HG02870 (cell line): ENCODE measurements at regions not wholly inside any gene's neighbourhood (a gene's known extent, or its start where the extent isn't known, plus 50 kb on each side); places are given as distances from the start of the nearest gene placed in this dataset.
A peak's percentile ranks its signal among the peaks of the same experiment; 100 is the strongest.
"Not testable (repeated sequence)": the region's sequence is repeated elsewhere in the genome, so short reads cannot be mapped to it uniquely, and the experiment has no call there.

Experiments
- ATAC-seq: cut with Tn5 transposase; IDR thresholded peaks from one replicate; pipeline ENCODE4 v1.9.1; 2021; ENCODE audit warnings: mild to moderate bottlenecking, moderate library complexity; ENCODE audit not compliant: unreplicated experiment

- ATAC-seq: no peak
Measured at GRCh38 chr12:125303337-125303736, 238.1 kb downstream of the AACS start.

DNA sequence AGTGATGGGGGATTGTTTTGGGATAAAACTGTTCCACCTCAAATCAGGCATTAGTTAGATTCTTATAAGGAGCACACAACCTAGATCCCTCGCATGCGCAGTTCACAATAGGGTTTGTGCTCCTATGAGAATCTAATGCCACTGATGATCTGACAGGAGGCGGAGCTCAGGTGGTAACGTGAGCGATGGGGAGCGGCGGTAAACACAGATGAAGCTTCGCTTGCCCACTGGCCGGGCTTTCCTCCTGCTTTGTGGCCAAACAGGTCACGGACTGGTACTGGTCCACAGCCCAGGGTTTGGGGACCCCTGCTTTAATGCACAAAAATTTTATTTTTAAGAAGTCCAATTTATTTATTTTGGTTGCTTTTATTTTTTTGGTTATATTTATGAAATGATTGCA is 238.8 kb downstream of the AACS start:
- ATAC-seq: no peak

DNA sequence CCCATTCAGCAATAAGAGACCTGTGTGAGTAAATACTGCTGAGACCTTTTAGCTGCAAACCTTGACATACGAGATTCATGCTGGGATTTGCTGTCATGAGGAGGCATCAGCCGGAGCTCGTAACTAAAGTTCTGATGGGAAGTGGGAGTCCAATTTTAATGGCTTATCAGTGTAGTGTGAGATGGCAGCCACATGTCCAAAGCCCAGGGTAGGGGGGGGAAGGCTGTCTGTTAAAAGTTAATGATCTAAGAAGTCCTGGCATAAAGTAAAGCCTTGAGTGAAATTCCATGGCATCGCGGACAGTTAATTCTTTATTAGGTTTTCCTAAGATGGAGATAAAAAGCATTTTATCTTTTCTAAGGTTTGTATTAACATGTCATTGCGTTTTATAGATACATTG is 240.0 kb downstream of the AACS start:
- no peak for ATAC-seq

DNA sequence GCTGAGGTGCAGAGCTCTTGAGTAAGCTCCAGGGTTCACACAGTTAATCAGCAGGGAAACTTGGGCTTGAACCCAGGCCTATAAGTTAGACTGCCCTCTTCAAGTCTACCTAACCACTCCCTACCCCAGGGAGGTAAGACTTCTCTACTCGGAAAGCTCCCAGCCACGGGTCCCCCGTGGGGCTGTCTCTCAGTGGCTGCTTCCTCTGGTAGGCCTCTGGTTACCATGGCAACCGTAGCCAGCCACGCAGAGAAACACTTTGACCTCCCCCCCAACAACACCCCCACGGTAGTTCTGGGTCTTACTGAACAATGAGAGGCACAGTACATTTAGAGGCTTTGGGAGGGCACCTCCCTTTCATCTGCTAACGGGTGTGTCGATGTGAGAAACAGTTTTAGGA is 245.2 kb downstream of the AACS start:
- no peak for ATAC-seq

- ATAC-seq: no peak
Measured at GRCh38 chr12:125311050-125311449, 245.8 kb downstream of the AACS start.

DNA sequence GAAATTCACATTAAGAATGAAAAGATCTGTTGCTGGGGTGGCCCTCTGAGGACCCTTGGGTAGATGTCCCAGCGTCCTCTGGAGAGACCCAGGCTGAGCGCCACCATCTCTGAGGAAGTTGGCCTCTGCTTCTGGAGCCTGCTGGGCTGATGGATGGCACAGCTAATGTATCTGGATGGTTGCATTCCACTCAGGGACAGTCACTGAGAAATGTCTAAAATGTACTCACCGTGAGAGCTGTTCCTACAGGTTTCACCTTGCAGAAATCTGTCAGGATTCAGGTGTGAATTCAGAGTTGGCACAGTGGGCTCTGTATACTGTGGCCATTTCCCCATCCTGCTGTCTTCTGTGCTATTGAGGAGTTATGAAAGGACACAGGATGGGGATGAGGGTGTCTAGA is 247.2 kb downstream of the AACS start:
- no peak for ATAC-seq

DNA sequence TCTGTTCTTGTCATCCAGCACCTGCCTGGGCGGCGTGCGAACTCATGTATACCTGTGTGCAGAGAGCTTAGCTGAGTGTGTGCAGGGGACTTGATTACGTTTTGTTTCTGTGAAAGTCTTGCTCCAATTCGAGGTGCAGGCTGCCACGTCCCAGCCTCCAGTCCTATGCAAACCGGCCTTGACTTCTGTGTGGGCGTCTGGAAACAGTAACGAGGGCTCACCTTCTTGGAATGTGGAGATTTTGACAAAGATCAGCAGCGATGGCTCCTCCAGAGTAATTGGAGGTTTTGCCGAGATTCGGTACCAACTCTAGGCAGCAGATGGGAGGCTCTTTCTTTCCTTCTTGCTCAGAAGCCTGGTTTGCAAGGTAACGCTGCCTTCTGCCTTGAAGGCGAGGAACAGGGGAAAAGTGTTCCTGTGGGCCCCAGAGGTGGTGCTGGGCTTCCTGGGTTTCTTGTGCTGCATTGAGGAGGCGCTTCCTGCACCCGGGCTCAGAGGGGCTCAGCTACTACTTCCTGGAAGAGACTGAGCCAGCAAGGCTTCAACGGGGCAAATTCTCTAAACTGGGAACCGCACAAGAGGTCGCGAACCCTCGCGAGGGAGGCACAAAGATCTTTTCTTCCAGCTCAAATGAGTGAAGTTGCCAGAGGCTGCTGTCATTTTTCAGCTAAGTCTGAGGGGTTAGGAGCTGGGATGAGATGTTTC is 249.0 kb downstream of the AACS start:
- no peak for ATAC-seq

- no peak for ATAC-seq
Measured at GRCh38 chr12:125315771-125316170, 250.5 kb downstream of the AACS start.

DNA sequence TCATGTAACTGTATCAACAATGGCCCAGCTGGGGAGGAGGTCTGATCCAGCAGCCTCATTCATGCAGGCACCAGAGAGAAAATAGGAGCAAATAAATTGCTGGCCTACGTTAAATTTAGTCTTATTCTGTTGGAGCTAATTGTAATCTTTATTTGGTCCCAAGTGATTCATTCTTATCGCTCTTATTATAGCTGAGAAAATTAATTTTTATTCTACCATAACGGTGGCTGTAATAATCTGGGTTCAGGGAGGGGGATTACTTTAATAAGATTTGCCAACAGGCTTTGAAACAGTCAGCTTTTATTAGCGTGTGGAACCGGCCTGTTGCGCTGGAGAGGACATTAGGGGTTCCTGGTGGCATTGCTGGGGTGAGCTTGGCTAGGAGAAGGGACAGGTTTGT is 254.9 kb downstream of the AACS start:
- no peak for ATAC-seq

GRCh38 chr12:125324861-125325490 is 259.7 kb downstream of the AACS start:
- no peak for ATAC-seq

- ATAC-seq: no peak
Measured at GRCh38 chr12:125329239-125330102, 264.2 kb downstream of the AACS start.

DNA sequence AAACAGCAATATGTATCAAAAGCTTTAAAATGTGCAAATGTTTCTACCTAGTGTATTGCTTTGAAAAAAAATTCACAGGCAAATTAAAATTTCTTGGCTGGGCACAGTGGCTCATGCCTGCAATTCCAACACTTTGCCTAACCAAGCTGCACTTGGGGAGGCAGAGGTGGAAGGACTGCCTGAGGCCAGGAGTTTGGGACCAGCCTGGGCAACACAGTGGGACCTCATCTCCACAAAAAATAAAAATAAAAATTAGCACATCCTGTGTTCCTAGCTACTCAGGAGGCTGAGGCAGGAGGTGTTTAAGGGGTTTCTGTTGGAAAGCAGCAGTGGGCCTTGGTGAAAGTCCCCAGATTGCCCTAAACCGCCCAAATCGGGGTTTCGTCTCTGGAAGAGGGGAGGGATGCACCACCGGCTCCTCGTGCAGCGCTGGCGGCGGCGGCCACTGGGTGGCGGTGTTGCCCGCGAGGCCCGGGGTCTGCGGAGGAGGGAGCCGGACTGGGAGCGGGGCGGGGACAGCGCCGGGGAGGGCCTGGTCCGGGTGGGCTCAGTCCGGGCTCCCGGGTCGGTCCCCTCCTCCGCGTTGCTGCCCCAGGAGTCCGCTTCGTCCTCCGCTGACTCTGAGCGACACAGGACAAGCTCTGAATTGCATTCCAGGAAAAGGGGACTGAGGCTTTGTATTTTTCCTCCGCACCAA is 265.6 kb downstream of the AACS start:
- ATAC-seq: peak; percentile 89

- ATAC-seq: no peak
Measured at GRCh38 chr12:125331342-125332052, 266.3 kb downstream of the AACS start.

DNA sequence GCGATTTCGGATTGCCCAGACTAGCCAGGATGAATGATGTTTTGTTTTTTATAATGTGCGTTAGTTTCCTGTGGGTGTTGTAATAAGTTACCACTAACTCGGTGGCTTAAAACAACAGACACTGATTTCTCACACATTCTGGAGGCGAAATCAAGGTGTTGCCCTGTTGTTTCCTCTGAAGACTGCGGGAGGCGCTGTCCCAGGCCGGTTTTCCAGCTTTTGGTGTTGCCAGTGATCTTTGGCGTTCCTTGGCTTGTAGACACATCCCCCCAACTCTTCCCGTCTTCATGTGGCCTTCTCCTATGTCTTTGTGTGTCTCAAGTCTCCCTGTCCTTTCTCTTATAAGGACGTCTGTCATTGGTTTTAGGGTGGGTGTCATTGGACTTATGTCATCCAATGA is 267.7 kb downstream of the AACS start:
- ATAC-seq: no peak

- no peak for ATAC-seq
Measured at GRCh38 chr12:125336246-125336645, 271.0 kb downstream of the AACS start.

GRCh38 chr12:125340791-125341190 is 275.6 kb downstream of the AACS start:
- ATAC-seq: no peak

DNA sequence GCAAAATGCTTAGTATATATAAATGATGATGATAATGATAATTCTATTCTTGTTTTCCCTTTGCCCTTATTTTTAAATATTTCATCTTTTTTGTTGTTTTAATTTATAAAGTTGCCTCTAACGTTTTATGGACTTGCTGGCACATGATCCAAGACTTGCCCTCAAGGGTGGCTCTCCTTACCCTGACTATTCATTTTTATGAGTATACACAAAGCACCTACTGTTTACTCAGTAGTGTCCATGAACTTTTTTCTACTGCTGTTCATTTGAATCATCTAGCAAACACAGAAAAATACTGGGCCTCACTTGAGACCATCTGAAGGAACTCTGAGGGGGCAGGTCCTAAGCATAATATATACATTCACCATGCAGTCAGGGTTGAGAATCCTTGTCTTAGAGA is 276.2 kb downstream of the AACS start:
- ATAC-seq: no peak

GRCh38 chr12:125343649-125344048 is 278.4 kb downstream of the AACS start:
- ATAC-seq: no peak

DNA sequence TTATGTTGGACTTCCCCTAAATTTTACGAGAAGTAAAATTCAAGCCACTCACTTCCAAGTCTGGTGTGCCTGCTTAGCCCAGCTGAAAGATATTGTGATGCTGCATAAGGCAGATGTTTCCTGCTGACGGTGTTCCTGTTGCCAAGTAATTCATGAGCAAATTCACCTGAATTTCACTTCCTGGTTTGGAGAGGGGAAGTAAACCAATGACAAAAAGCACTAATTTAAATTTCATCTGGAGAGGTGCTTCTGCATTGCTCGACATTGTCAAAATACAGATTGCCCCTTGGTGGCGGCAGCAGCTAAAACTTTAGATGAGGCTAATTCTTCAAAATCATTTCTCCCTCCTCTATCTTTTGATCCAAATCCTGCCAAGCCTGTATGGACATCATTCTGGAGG is 281.1 kb downstream of the AACS start:
- ATAC-seq: no peak

DNA sequence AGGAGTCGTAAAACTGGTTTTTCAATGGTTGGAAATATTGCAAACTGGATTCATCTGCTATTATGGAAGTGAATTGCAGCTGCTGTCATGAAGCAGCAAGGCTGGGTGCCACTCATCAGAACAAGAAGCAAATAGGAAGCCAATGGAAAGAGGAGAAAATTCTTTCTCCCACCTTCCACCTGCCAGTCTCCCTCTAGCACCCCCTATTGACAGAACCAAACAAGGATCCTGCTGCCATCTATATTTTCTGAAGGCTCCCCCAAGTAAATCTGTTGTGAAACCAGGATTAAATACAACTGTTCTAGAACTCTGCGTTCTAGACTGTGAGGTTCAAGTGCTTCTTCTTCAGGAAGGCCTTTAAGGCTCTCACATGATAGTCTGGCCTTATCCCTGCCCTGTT is 286.6 kb downstream of the AACS start:
- ATAC-seq: no peak

- not testable (repeated sequence) for ATAC-seq
Measured at GRCh38 chr12:125353002-125353401, 287.8 kb downstream of the AACS start.
